ENCODE measurements at regions not wholly inside any gene's neighbourhood (a gene's known extent, or its start where the extent isn't known, plus 50 kb on each side); places are given as distances from the start of the nearest gene placed in this dataset.

DNA sequence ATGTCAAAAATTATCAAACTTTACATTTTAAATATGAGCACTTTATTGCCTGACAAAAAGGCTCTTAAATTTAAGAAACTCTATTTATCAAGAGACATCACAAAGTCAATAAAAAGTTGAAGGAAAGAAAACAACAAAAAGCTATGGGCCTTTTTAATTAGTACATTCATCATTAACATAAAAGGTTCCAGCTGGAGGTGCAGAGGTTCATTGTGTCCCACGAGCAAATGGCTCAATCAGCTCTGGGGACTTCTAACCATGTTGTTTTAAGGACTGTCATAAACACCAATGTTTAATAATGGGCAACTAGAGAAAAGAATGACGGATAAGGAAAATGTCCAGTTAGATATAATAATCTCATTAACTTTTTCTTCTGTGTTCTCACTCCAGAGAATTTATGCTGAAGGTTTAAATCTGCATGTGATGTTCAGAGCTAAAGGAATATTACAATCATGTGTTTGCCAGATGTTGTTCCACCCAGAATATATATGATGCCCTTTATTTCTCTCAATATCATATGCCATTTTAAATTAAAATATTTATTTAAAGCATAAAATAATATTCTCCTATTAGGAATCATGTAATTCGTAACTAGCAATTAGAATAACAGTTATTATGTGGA is 840.3 kb upstream of the ADGRL3 start:
- TF ChIP-seq GATA3 (IDR thresholded peaks at IDR 0.05; ENCODE audit: low read depth, low read length) = no peak
- no peak for TF ChIP-seq GATA2 (IDR thresholded peaks at IDR 0.05; ENCODE audit: low read depth, low read length)
